Lower leg skin (tissue), 3 donors: ENCODE measurements at regions not wholly inside any gene's neighbourhood (a gene's known extent, or its start where the extent isn't known, plus 50 kb on each side); places are given as distances from the start of the nearest gene placed in this dataset.

Source experiments
- CTCF ChIP-seq, 3 donors: fragments of 450-650 bp; IDR thresholded peaks; one replicate each; pipeline ENCODE4 v1.5.1; 2016; ENCODE audit warnings: antibody characterized with exemption in 3 of 3, mild to moderate bottlenecking in 3 of 3, moderate library complexity in 2 of 3
- POLR2A ChIP-seq, 2 donors: fragments of 450-650 bp; IDR thresholded peaks; one replicate each; pipeline ENCODE4 v1.6.1; 2016 to 2017; ENCODE audit warnings: antibody characterized with exemption in 2 of 2, mild to moderate bottlenecking in 1 of 2, moderate library complexity in 1 of 2

GRCh38 chr14:38941488-38941887 is 161.5 kb downstream of the SEC23A start:
- TF ChIP-seq CTCF (IDR thresholded peaks at IDR 0.05) = no peak
- no peak for TF ChIP-seq POLR2A (IDR thresholded peaks at IDR 0.05)
